H7 (cell line): ENCODE measurements at regions not wholly inside any gene's neighbourhood (a gene's known extent, or its start where the extent isn't known, plus 50 kb on each side); places are given as distances from the start of the nearest gene placed in this dataset.

Experiments used
- DNase-seq: peaks from one replicate; pipeline ENCODE4 v3.0.0; 2012
- H3K27me3 ChIP-seq: 2 replicates; pipeline ENCODE4 v1.6.0; 2011; ENCODE audit warnings: mild to moderate bottlenecking, low read length; ENCODE audit not compliant: control insufficient read depth, insufficient read depth
- H3K36me3 ChIP-seq: replicated peaks from 2 replicates; pipeline ENCODE4 v1.5.1; 2011; ENCODE audit warnings: low read length; ENCODE audit not compliant: control insufficient read depth, insufficient read depth
- H3K4me3 ChIP-seq: 2 replicates; pipeline ENCODE4 v1.5.1; 2011; ENCODE audit warnings: low read depth, mild to moderate bottlenecking, control low read depth, low read length, moderate library complexity; ENCODE audit not compliant: insufficient read depth

DNA sequence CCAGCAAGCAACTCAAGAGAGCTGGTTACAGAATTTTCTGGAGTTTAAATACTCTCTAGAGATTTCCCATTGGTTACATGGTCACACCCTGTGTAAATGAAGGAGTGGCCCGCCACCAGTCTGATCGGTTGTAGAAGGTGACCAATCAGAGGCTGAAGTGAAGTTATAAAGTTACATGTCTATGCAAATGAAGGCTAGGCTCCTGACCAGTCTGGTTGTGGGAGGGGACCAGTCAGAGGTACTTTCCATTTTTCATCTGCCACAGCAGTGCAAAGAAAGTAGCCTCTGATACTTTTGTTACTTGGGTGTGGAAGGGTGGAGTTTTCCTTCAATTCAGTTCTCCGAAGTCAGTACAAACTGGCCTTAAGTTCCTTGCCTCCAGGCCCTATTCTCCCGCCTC is 273.7 kb downstream of the BARHL2 start:
- no peaks in the 10 kb centered on the region for H3K36me3 ChIP-seq
- H3K27me3 ChIP-seq: no peaks in the 10 kb centered on the region
- no peak for DNase-seq

GRCh38 chr1:90435351-90435750 is 281.8 kb downstream of the BARHL2 start:
- Histone ChIP-seq H3K27me3 (no peaks in the 10 kb centered on the region), H3K4me3 (no peak overlapping the region), H3K36me3 (no peaks in the 10 kb centered on the region)
- no peak for DNase-seq

More for the DNA sequence above, 273.7 kb downstream of the BARHL2 start:
- H3K4me3 ChIP-seq: no peak overlapping the region

DNA sequence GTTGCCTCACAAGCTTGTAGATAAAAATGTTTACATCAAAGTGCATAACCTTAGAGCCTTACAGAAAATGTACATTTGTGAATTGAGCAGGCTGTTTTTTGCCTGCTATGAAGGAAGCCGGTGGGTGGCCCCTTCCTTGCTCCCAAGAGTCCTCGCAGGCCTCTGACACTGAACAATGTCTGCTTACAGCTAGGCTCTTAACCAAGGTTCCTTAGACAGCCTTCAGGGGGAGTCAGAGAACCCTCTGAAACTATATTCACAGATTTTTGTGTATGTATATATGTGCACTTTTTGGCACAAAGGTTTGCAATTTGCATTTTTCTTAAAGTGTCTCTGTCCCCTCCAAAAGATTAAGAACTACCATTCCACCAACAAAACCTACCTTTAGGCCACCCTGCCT is 282.6 kb downstream of the BARHL2 start:
- Histone ChIP-seq H3K27me3 (no peaks in the 10 kb centered on the region), H3K36me3 (no peaks in the 10 kb centered on the region), H3K4me3 (no peak overlapping the region)
- no peak for DNase-seq

DNA sequence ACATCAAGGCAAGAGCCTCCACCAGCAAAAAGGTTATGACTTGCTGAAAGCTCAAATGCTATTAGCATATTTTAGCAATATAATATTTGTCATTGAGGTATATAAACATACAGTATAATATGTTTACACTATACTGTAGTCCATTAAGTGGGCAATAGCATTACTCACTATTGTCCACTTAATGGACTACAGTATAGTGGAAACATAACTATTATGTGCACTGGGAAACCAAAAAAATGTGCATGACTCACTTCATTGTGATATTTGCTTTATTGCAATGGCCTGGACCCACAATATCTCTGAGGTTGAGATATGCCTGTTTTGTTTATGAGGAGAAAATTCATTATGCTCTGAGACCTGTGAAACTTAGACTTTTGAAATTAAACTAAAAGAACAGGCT is 300.0 kb downstream of the BARHL2 start:
- Histone ChIP-seq H3K4me3 (no peak overlapping the region), H3K27me3 (no peaks in the 10 kb centered on the region), H3K36me3 (no peaks in the 10 kb centered on the region)
- no peak for DNase-seq

DNA sequence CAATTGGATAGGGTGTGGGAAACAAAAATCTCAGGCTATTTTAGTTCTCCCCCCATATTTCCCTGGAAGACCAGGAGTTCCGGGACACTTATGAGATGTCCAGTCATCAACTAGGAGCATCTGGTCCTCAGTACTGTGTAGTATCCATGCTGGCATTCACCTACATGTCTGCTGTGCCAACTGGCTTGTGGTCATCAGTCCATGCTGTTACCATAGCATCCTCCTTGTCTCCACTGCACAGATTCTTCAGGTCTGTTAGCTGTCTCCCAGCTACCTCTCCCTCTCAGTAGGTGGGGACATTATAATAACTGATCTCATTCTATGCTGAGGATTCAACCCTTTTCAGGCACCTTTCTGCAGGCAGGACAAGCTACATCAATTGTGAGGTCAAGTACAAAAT is 302.9 kb downstream of the BARHL2 start:
- Histone ChIP-seq H3K27me3 (no peaks in the 10 kb centered on the region), H3K36me3 (no peaks in the 10 kb centered on the region), H3K4me3 (no peak overlapping the region)
- DNase-seq: no peak

GRCh38 chr1:90413519-90413918 is 303.6 kb downstream of the BARHL2 start:
- H3K27me3 ChIP-seq: no peaks in the 10 kb centered on the region
- DNase-seq: no peak

DNA sequence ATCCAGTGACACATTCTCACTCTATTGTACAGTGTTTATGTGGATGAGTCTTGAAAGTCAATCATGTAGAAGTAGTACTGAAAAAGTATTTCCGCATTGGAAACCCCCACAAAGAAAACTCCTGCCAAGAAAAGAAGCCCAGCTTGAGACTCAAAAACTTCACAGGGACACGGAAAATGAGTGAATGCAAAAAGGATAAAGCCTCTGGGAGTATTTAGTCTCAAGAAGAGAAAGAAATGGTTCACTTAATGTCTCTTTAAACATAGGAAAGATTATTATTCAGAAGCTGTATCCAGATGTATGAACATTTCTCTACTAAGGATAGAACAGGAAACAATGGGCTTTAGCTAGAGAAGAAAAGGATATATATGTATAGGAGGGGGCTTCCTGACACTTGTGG is 304.5 kb downstream of the BARHL2 start:
- Histone ChIP-seq H3K36me3 (no peaks in the 10 kb centered on the region), H3K4me3 (no peak overlapping the region), H3K27me3 (no peaks in the 10 kb centered on the region)
- DNase-seq: no peak

More at GRCh38 chr1:90413519-90413918, 303.6 kb downstream of the BARHL2 start:
- H3K36me3 ChIP-seq: no peaks in the 10 kb centered on the region
- no peak overlapping the region for H3K4me3 ChIP-seq

DNA sequence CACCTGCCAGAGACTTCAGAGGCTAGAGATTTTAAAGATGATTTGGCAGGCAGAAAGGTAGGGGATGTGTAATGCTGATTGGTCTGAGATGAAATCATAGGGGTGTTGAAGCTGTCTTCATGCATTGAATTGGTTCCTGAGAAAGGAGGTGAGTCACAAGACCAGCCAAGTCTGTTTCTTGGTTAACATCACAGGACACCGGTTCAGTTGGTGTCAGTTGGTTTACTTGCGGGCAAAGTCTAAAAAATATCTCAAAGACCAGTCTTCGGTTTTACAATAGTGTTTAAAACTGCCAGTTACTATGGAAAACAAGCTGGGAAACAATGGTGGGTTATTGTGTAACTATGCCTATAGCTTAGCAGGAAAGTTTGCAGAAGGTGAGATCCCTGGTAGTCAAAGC is 305.9 kb downstream of the BARHL2 start:
- H3K27me3 ChIP-seq: no peaks in the 10 kb centered on the region
- DNase-seq: no peak
- H3K36me3 ChIP-seq: no peaks in the 10 kb centered on the region
- H3K4me3 ChIP-seq: no peak overlapping the region

DNA sequence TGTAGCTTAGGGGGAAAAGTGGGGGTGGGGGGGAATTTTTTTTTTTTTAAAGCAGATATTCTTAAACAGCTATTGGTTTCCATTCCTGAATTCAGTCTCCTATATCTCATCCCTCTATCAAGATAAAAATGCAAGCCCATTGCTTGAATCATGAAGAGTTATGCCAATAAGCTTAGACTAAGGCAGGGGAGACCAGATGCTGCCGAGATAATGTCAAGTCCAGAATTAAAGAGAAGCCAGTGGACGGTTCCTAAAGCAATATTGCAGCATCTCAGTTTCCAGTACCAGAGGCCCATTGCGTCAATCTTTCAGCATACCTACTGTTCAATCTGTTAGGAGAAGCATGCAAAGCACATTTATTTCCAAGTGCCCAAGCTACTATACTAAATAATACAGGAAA is 309.4 kb downstream of the BARHL2 start:
- H3K4me3 ChIP-seq: no peak overlapping the region
- H3K27me3 ChIP-seq: no peaks in the 10 kb centered on the region
- no peaks in the 10 kb centered on the region for H3K36me3 ChIP-seq
- DNase-seq: no peak

DNA sequence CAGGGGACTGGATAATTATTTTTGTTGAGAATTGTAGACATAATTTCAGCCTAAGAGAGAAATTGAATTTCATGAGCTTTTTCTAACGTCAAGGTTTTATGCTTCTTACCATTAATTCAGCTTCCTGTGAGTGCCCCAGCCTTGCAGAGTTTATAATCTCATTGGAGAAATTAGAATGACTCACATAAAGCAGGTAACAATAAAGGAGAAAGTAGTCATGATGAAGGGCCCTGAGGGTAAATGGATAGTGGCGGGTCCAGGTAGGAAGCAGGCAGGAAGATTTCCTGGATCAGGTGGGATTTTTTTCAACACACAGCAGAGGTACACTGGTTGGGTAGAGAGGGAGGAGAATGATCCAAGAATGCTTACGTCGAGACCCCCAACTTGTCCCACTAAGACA is 311.4 kb downstream of the BARHL2 start:
- DNase-seq: no peak
- no peaks in the 10 kb centered on the region for H3K27me3 ChIP-seq
- no peak overlapping the region for H3K4me3 ChIP-seq
- H3K36me3 ChIP-seq: no peaks in the 10 kb centered on the region

- no peaks in the 10 kb centered on the region for H3K27me3 ChIP-seq
- DNase-seq: no peak
- no peak overlapping the region for H3K4me3 ChIP-seq
- H3K36me3 ChIP-seq: no peaks in the 10 kb centered on the region
Observed at GRCh38 chr1:90402893-90403849, 313.9 kb downstream of the BARHL2 start.

- DNase-seq: no peak
- Histone ChIP-seq H3K27me3 (no peaks in the 10 kb centered on the region), H3K4me3 (no peak overlapping the region), H3K36me3 (no peaks in the 10 kb centered on the region)
Observed at GRCh38 chr1:90400131-90400530, 317.0 kb downstream of the BARHL2 start.

DNA sequence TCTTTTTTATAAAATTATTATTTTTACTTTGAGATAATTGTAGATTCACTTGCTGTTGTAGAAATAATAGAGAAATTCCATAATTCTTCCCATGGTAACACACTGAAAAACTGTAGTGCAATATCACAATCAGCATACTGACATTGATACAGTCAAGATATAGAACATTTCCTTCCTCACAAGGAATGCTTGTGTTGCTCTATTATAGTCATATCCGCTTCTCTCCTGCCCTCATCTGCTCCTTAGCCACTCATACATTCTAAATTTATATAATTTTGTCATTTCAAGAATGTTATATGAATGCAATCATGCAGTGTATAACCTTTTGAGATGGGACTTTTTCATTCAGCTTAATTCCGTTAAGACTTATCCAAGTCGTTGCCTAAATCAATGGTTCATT is 320.2 kb downstream of the BARHL2 start:
- Histone ChIP-seq H3K27me3 (peaks cover 1% of the 10 kb centered on the region; the same call in 1 of the 2 replicates), H3K36me3 (no peaks in the 10 kb centered on the region), H3K4me3 (no peak overlapping the region)
- DNase-seq: no peak

DNA sequence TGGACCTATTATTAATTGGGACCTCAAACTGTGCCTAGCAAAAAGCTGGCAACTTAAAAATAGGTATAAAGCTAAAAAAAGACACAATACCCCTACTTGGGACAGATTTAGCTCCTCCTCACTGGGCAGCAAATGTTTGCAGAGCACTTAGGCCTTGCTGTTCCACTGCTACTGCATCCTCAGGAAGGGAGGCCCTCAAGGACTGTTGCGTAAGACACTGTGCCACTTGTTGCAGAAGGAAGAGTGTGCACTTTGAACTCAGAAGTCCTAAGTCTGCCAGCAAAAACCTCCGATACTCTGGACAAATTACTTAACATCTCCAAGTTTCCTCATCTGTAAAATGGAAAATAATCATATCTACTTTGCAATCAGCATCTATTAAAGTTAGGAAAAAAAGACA is 322.9 kb downstream of the BARHL2 start:
- H3K4me3 ChIP-seq: no peak overlapping the region
- H3K36me3 ChIP-seq: no peaks in the 10 kb centered on the region
- peaks cover 1% of the 10 kb centered on the region; the same call in 1 of the 2 replicates for H3K27me3 ChIP-seq
- no peak for DNase-seq

DNA sequence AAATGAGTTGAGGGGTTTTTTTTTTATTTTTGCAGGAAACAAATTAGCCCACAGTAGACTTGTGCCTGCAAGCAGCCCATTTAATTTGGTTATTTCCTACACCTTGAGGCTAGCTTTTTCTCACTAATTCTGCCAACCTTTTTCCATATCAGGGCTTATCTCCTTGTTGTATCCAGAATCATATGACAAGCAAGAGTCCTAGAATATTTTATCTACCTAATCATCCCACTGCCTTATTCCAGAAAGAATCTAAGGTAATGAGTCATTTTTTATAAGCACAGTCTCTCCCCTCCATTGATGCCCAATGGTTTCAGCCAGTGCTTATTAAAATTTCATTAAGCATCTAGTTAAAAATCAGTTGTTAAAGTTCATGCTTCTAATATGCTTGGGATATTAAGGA is 324.1 kb downstream of the BARHL2 start:
- no peak for DNase-seq
- Histone ChIP-seq H3K4me3 (no peak overlapping the region), H3K36me3 (no peaks in the 10 kb centered on the region), H3K27me3 (peaks cover 1% of the 10 kb centered on the region; the same call in 1 of the 2 replicates)
